ENCODE measurements at regions not wholly inside any gene's neighbourhood (a gene's known extent, or its start where the extent isn't known, plus 50 kb on each side); places are given as distances from the start of the nearest gene placed in this dataset.
"Not testable (repeated sequence)": the region's sequence is repeated elsewhere in the genome, so short reads cannot be mapped to it uniquely, and the experiment has no call there.

GRCh38 chr5:113749334-113749733, 235.8 kb downstream of the YTHDC2 start:
- TF ChIP-seq CTCF (IDR thresholded peaks at IDR 0.05) = no peak
- H3K4me1 ChIP-seq = no peaks in the 10 kb centered on the region
- ATAC-seq (no peak), DNase-seq (no peak)
- 84 to 87% (median 86%) methylated on average over 1 of the region's 1 CpG for WGBS, 3 donors
- no peak overlapping the region for H3K4me3 ChIP-seq
- H3K9me3 ChIP-seq = no peaks in the 10 kb centered on the region
- H3K27me3 ChIP-seq (ENCODE audit: insufficient read depth in 3 of 3, low read length in 2 of 3) = no peaks in the 10 kb centered on the region
- no peaks in the 10 kb centered on the region for H3K36me3 ChIP-seq (ENCODE audit: insufficient read depth in 1 of 2, low read depth in 1 of 2)
- no peak overlapping the region for H3K27ac ChIP-seq
- intact Hi-C loops (cut with DNase I) = no loop called here

GRCh38 chr5:113753182-113753581, 239.7 kb downstream of the YTHDC2 start:
- H3K4me3 ChIP-seq; H3K36me3 ChIP-seq (ENCODE audit: insufficient read depth in 1 of 2, low read depth in 1 of 2); ATAC-seq; H3K9me3 ChIP-seq; DNase-seq; H3K27me3 ChIP-seq (ENCODE audit: insufficient read depth in 3 of 3, low read length in 2 of 3); H3K27ac ChIP-seq; H3K4me1 ChIP-seq; intact Hi-C loops (cut with DNase I): not testable (repeated sequence)
- WGBS, 3 donors = 85 to 98% (median 95%) methylated on average over 14 to 19 of the region's 20 CpGs

- DNase-seq (no peak), ATAC-seq (no peak)
- Histone ChIP-seq H3K4me1 (no peaks in the 10 kb centered on the region), H3K4me3 (no peak overlapping the region), H3K9me3 (no peaks in the 10 kb centered on the region), H3K36me3 (ENCODE audit: insufficient read depth in 1 of 2, low read depth in 1 of 2) (no peaks in the 10 kb centered on the region), H3K27ac (no peak overlapping the region), H3K27me3 (ENCODE audit: insufficient read depth in 3 of 3, low read length in 2 of 3) (no peaks in the 10 kb centered on the region)
- intact Hi-C loops (cut with DNase I) = no loop called here
- TF ChIP-seq CTCF (IDR thresholded peaks at IDR 0.05) = no peak
- WGBS, 3 donors = 56 to 63% (median 60%) methylated on average over 3 of the region's 3 CpGs
These were observed 242.0 kb downstream of the YTHDC2 start for GRCh38 chr5:113755516-113755915.

- no peak for TF ChIP-seq CTCF (IDR thresholded peaks at IDR 0.05)
- ATAC-seq (no peak), DNase-seq (no peak)
- no peaks in the 10 kb centered on the region for H3K4me1 ChIP-seq
- intact Hi-C loops (cut with DNase I) = no loop called here
- WGBS, 3 donors = 70 to 77% (median 73%) methylated on average over 2 of the region's 2 CpGs
- H3K27ac ChIP-seq = no peak overlapping the region
- no peak overlapping the region for H3K4me3 ChIP-seq
- H3K9me3 ChIP-seq = no peaks in the 10 kb centered on the region
- no peaks in the 10 kb centered on the region for H3K36me3 ChIP-seq (ENCODE audit: insufficient read depth in 1 of 2, low read depth in 1 of 2)
- no peaks in the 10 kb centered on the region for H3K27me3 ChIP-seq (ENCODE audit: insufficient read depth in 3 of 3, low read length in 2 of 3)
These were observed 244.0 kb downstream of the YTHDC2 start for GRCh38 chr5:113757508-113757907.

- ATAC-seq = no peak
- no peaks in the 10 kb centered on the region for H3K4me1 ChIP-seq
- no peak for DNase-seq
- H3K27me3 ChIP-seq (ENCODE audit: insufficient read depth in 3 of 3, low read length in 2 of 3) = no peaks in the 10 kb centered on the region
- no peak overlapping the region for H3K4me3 ChIP-seq
- no peaks in the 10 kb centered on the region for H3K9me3 ChIP-seq
- 63 to 66% (median 63%) methylated on average over 2 of the region's 2 CpGs for WGBS, 3 donors
- H3K36me3 ChIP-seq (ENCODE audit: insufficient read depth in 1 of 2, low read depth in 1 of 2) = no peaks in the 10 kb centered on the region
- no peak for TF ChIP-seq CTCF (IDR thresholded peaks at IDR 0.05)
- intact Hi-C loops (cut with DNase I) = no loop called here
- H3K27ac ChIP-seq = no peak overlapping the region
These were observed 246.0 kb downstream of the YTHDC2 start for GRCh38 chr5:113759505-113759904.
